ENCODE measurements at regions not wholly inside any gene's neighbourhood (a gene's known extent, or its start where the extent isn't known, plus 50 kb on each side); places are given as distances from the start of the nearest gene placed in this dataset.
"Not testable (repeated sequence)": the region's sequence is repeated elsewhere in the genome, so short reads cannot be mapped to it uniquely, and the experiment has no call there.

DNA sequence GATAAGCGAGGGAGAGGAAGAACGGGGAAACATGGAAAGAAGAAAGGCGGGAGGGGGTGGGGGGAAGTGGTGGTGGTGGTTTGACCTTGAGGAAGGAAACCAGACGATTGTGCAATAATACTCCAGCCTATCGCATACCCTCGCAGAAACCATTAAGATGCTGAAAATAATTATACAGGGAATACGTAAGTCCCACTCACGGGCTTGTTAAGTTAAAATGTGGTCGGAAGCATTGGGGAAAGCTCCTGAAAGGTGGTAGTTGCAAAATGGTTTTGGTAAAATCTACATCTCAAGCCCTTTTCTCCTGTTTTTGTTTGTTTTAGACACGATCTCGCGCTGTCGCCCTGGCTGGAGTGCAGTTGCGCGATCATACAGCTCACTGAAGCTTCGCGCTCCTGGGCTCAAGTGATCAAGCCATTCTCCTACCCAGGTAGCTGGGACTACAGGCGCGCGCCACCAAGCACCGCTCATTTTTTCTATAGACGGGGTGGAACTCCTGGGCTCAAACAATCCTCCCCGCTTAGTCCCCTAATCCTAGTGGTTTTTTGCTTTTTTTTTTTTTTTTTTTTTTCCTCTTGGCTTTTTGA is 128.9 kb upstream of the ZNF184 start:
- TF ChIP-seq ZNF70 (CRISPR knock-in tag; IDR thresholded peaks at IDR 0.05) (no peak), ZNF565 (CRISPR knock-in tag; conservative IDR thresholded peaks at IDR 0.05; ENCODE audit: low read depth) (no peak), PPARA (CRISPR knock-in tag; IDR thresholded peaks at IDR 0.05; ENCODE audit: borderline replicate concordance) (no peak), BACH2 (CRISPR knock-in tag; IDR thresholded peaks at IDR 0.05; ENCODE audit: borderline replicate concordance) (no peak), GLIS3 (CRISPR knock-in tag; IDR thresholded peaks at IDR 0.05) (no peak), ESRRG (CRISPR knock-in tag; IDR thresholded peaks at IDR 0.05) (no peak), TOX (CRISPR knock-in tag; IDR thresholded peaks at IDR 0.05; ENCODE audit: borderline replicate concordance) (no peak)
- TF ChIP-seq, protein P1, sequence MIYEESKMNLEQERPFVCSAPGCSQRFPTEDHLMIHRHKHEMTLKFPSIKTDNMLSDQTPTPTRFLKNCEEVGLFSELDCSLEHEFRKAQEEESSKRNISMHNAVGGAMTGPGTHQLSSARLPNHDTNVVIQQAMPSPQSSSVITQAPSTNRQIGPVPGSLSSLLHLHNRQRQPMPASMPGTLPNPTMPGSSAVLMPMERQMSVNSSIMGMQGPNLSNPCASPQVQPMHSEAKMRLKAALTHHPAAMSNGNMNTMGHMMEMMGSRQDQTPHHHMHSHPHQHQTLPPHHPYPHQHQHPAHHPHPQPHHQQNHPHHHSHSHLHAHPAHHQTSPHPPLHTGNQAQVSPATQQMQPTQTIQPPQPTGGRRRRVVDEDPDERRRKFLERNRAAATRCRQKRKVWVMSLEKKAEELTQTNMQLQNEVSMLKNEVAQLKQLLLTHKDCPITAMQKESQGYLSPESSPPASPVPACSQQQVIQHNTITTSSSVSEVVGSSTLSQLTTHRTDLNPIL (CRISPR knock-in tag; IDR thresholded peaks at IDR 0.05; ENCODE audit: low read depth): no peak
- TF ChIP-seq, protein P2, sequence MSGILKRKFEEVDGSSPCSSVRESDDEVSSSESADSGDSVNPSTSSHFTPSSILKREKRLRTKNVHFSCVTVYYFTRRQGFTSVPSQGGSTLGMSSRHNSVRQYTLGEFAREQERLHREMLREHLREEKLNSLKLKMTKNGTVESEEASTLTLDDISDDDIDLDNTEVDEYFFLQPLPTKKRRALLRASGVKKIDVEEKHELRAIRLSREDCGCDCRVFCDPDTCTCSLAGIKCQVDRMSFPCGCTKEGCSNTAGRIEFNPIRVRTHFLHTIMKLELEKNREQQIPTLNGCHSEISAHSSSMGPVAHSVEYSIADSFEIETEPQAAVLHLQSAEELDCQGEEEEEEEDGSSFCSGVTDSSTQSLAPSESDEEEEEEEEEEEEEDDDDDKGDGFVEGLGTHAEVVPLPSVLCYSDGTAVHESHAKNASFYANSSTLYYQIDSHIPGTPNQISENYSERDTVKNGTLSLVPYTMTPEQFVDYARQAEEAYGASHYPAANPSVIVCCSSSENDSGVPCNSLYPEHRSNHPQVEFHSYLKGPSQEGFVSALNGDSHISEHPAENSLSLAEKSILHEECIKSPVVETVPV (CRISPR knock-in tag; IDR thresholded peaks at IDR 0.05): no peak
- TF ChIP-seq, protein P3, sequence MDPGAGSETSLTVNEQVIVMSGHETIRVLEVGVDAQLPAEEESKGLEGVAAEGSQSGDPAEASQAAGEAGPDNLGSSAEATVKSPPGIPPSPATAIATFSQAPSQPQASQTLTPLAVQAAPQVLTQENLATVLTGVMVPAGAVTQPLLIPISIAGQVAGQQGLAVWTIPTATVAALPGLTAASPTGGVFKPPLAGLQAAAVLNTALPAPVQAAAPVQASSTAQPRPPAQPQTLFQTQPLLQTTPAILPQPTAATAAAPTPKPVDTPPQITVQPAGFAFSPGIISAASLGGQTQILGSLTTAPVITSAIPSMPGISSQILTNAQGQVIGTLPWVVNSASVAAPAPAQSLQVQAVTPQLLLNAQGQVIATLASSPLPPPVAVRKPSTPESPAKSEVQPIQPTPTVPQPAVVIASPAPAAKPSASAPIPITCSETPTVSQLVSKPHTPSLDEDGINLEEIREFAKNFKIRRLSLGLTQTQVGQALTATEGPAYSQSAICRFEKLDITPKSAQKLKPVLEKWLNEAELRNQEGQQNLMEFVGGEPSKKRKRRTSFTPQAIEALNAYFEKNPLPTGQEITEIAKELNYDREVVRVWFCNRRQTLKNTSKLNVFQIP (CRISPR knock-in tag; IDR thresholded peaks at IDR 0.05; ENCODE audit: borderline replicate concordance, low read depth): no peak
- peak; percentile 45 for ATAC-seq

DNA sequence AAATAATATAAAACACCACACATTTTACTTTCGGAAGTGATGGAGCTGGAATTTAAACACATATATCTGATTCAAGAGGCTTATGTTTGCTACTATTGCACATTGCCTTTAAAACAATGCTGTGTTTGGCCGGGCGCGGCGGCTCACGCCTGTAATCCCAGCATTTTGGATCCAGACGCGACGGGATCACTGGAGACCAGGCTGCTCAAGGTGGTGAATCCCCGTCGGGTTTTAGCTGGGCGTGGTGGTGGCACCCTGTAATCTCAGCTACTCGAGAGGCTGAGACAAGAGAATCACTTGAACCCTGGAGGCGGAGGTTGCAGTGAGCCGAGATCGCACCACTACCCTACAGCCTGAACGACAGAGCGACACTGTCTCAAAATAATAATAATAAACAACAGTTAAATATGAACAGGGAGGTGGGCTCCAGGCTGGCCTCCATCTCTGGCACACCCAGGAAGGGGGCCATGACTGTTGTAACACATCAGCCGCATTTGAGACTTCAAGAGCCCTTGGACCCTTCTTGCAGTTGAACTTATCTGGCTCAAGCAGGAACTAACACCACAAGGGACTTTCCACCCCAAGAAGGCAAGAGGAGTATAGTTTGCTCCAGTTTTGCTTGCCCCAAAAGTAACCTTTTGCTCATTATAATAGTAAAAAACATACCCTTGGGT is 127.1 kb upstream of the ZNF184 start:
- TF ChIP-seq TCF4 (CRISPR knock-in tag; IDR thresholded peaks at IDR 0.05; ENCODE audit: borderline replicate concordance): no peak
- TF ChIP-seq PPARA (CRISPR knock-in tag; IDR thresholded peaks at IDR 0.05; ENCODE audit: borderline replicate concordance): no peak
- no peak for ATAC-seq

DNA sequence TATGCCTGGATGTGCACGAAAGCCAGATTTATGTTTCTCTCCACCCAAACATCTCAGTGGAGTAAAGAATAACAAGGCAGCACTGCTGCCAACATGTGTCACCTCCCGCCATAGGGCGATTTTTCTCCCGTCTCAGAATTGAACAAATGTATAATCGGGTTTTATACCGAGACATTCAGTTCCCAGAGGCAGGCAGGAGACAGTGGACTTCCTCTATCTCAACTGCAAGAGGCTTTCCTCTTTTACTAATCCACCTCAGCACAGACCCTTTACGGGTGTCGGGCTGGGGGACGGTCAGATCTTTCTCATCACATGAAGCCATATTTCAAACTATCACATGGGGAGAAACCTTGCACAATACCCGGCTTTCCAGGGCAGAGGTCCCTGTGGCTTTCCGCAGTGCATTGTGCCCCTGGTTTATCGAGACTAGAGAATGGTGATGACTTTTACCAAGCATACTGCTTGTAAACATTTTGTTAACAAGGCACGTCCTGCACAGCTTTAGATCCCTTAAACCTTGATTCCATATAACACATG is 124.2 kb upstream of the ZNF184 start:
- ATAC-seq: not testable (repeated sequence)

DNA sequence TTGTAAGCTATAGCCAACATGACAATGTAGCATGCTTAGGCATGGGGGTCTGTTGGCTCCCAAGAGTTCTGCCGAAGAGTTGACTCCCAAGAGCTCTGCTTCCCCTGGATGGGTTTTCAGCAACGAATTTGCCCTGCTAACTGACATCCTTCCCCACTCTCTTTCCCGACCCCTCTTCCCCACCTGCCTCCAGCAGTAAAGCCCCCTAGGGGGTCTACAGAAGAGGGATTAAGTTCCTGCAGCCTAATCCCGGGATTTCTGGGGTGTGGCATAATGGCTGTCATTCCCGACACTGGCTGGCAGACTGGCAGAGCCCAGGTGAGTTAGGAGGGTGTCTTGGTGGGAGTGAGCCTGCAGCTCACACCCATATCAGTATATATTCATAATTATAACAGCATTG is 121.0 kb upstream of the ZNF184 start:
- TF ChIP-seq RARB (CRISPR knock-in tag; IDR thresholded peaks at IDR 0.05): no peak
- TF ChIP-seq, protein P4, sequence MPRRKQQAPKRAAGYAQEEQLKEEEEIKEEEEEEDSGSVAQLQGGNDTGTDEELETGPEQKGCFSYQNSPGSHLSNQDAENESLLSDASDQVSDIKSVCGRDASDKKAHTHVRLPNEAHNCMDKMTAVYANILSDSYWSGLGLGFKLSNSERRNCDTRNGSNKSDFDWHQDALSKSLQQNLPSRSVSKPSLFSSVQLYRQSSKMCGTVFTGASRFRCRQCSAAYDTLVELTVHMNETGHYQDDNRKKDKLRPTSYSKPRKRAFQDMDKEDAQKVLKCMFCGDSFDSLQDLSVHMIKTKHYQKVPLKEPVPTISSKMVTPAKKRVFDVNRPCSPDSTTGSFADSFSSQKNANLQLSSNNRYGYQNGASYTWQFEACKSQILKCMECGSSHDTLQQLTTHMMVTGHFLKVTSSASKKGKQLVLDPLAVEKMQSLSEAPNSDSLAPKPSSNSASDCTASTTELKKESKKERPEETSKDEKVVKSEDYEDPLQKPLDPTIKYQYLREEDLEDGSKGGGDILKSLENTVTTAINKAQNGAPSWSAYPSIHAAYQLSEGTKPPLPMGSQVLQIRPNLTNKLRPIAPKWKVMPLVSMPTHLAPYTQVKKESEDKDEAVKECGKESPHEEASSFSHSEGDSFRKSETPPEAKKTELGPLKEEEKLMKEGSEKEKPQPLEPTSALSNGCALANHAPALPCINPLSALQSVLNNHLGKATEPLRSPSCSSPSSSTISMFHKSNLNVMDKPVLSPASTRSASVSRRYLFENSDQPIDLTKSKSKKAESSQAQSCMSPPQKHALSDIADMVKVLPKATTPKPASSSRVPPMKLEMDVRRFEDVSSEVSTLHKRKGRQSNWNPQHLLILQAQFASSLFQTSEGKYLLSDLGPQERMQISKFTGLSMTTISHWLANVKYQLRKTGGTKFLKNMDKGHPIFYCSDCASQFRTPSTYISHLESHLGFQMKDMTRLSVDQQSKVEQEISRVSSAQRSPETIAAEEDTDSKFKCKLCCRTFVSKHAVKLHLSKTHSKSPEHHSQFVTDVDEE (CRISPR knock-in tag; IDR thresholded peaks at IDR 0.05): no peak
- TF ChIP-seq, protein P3 (CRISPR knock-in tag; IDR thresholded peaks at IDR 0.05; ENCODE audit: borderline replicate concordance, low read depth): no peak
- TF ChIP-seq BACH2 (CRISPR knock-in tag; IDR thresholded peaks at IDR 0.05; ENCODE audit: borderline replicate concordance): no peak
- TF ChIP-seq ZNF70 (CRISPR knock-in tag; IDR thresholded peaks at IDR 0.05): no peak
- no peak for TF ChIP-seq ZC3H10 (CRISPR knock-in tag; IDR thresholded peaks at IDR 0.05)
- no peak for TF ChIP-seq ESRRG (CRISPR knock-in tag; IDR thresholded peaks at IDR 0.05)
- TF ChIP-seq, protein P2 (CRISPR knock-in tag; IDR thresholded peaks at IDR 0.05): no peak
- TF ChIP-seq ISL1 (CRISPR knock-in tag; IDR thresholded peaks at IDR 0.05): no peak
- TF ChIP-seq ZNF8 (CRISPR knock-in tag; IDR thresholded peaks at IDR 0.05): no peak
- no peak for TF ChIP-seq OSR1 (CRISPR knock-in tag; IDR thresholded peaks at IDR 0.05)
- no peak for ATAC-seq
